Middle frontal gyrus (tissue), 1 donor: ENCODE measurements at regions not wholly inside any gene's neighbourhood (a gene's known extent, or its start where the extent isn't known, plus 50 kb on each side); places are given as distances from the start of the nearest gene placed in this dataset.
"Not testable (repeated sequence)": the region's sequence is repeated elsewhere in the genome, so short reads cannot be mapped to it uniquely, and the experiment has no call there.

Source experiments
- DNase-seq: peaks from one replicate; pipeline ENCODE4 v3.0.0-alpha.2; 2015; ENCODE audit warnings: low spot score; ENCODE audit errors: extremely low spot score

GRCh38 chr15:38799202-38799601 lies 234.6 kb upstream of the RASGRP1 start:
- DNase-seq, result not testable (repeated sequence)

GRCh38 chr15:38809621-38810020 lies 245.0 kb upstream of the RASGRP1 start:
- no peak for DNase-seq

- no peak for DNase-seq
Observed at GRCh38 chr15:38810686-38811085, 246.1 kb upstream of the RASGRP1 start.

- not testable (repeated sequence) for DNase-seq
Observed at GRCh38 chr15:38814254-38814653, 249.6 kb upstream of the RASGRP1 start.

GRCh38 chr15:38814891-38815290 lies 250.3 kb upstream of the RASGRP1 start:
- no peak for DNase-seq

- peak; percentile 42 for DNase-seq
Observed at GRCh38 chr15:38817427-38818156, 253.0 kb upstream of the RASGRP1 start.

GRCh38 chr15:38818157-38818790 lies 253.7 kb upstream of the RASGRP1 start:
- no peak for DNase-seq

GRCh38 chr15:38819387-38819950 lies 254.9 kb upstream of the RASGRP1 start:
- no peak for DNase-seq

GRCh38 chr15:38823263-38823662 lies 258.6 kb upstream of the RASGRP1 start:
- DNase-seq, result no peak

- no peak for DNase-seq
Observed at GRCh38 chr15:38824719-38825118, 260.1 kb upstream of the RASGRP1 start.

- no peak for DNase-seq
Observed at GRCh38 chr15:38826880-38827279, 262.3 kb upstream of the RASGRP1 start.

GRCh38 chr15:38828031-38828532 lies 263.5 kb upstream of the RASGRP1 start:
- DNase-seq, result no peak

GRCh38 chr15:38829086-38829485 lies 264.5 kb upstream of the RASGRP1 start:
- DNase-seq, result no peak

GRCh38 chr15:38842226-38842625 lies 277.6 kb upstream of the RASGRP1 start:
- no peak for DNase-seq

GRCh38 chr15:38843051-38843501 lies 278.5 kb upstream of the RASGRP1 start:
- no peak for DNase-seq

- no peak for DNase-seq
Observed at GRCh38 chr15:38843736-38844590, 279.3 kb upstream of the RASGRP1 start.

GRCh38 chr15:38844736-38845135 lies 280.1 kb upstream of the RASGRP1 start:
- no peak for DNase-seq

GRCh38 chr15:38846346-38846745 lies 281.7 kb upstream of the RASGRP1 start:
- DNase-seq, result no peak

- DNase-seq, result no peak
Observed at GRCh38 chr15:38847666-38848065, 283.1 kb upstream of the RASGRP1 start.

- no peak for DNase-seq
Observed at GRCh38 chr15:38849046-38849445, 284.4 kb upstream of the RASGRP1 start.

- not testable (repeated sequence) for DNase-seq
Observed at GRCh38 chr15:38852188-38852587, 287.6 kb upstream of the RASGRP1 start.
